ENCODE measurements at regions not wholly inside any gene's neighbourhood (a gene's known extent, or its start where the extent isn't known, plus 50 kb on each side); places are given as distances from the start of the nearest gene placed in this dataset.

DNA sequence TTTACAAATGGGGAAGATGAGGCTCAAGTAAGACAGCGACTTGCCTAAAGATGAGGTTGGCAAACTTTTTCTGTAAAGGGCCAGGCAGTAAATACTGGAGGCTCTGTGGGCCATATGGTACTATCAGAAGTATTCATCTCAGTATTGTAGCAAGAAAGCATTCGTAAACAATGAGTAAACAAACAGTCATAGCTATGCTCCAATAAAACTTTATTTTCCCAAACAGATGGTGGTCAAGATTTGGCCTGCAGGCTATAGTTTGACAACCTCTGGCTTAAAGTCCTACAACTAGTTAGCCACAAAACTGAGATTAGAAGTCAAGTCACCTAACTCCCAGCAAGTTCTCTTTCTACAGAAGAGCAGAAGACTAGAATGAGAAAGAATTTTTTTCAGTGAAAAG, 177.0 kb upstream of the NECTIN3 start:
- Histone ChIP-seq H3K27me3 (ENCODE audit: control insufficient read depth, insufficient read depth, low read length) (no peaks in the 10 kb centered on the region), H3K4me3 (ENCODE audit: low read depth, low read length) (no peak overlapping the region), H3K36me3 (ENCODE audit: control insufficient read depth, insufficient read depth, low read length) (no peaks in the 10 kb centered on the region)
- DNase-seq (ENCODE audit: low read depth) = no peak
- TF ChIP-seq, protein P1, sequence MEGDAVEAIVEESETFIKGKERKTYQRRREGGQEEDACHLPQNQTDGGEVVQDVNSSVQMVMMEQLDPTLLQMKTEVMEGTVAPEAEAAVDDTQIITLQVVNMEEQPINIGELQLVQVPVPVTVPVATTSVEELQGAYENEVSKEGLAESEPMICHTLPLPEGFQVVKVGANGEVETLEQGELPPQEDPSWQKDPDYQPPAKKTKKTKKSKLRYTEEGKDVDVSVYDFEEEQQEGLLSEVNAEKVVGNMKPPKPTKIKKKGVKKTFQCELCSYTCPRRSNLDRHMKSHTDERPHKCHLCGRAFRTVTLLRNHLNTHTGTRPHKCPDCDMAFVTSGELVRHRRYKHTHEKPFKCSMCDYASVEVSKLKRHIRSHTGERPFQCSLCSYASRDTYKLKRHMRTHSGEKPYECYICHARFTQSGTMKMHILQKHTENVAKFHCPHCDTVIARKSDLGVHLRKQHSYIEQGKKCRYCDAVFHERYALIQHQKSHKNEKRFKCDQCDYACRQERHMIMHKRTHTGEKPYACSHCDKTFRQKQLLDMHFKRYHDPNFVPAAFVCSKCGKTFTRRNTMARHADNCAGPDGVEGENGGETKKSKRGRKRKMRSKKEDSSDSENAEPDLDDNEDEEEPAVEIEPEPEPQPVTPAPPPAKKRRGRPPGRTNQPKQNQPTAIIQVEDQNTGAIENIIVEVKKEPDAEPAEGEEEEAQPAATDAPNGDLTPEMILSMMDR (IDR thresholded peaks at IDR 0.05; ENCODE audit: insufficient read depth, low read length, poor library complexity, severe bottlenecking) = no peak

DNA sequence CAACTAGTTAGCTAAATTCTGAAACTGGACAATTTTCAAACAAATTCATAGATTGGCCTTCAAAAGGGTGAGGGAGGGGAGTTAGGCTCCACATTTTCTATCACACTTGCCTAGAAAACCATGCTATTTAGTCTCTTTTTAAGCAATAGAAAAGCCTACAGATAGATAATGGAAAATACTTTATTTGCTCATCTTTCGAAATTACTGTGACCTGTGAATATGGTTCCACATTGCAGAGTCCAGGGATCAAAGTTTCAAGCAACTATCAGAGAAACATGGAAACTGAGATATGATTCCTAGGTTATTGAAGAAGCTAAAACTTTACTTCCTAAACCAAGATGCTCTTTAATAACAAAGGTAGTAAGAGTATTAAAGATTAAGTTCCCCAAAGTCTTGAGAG, 176.6 kb upstream of the NECTIN3 start:
- no peak for DNase-seq (ENCODE audit: low read depth)
- no peaks in the 10 kb centered on the region for H3K27me3 ChIP-seq (ENCODE audit: control insufficient read depth, insufficient read depth, low read length)
- H3K4me3 ChIP-seq (ENCODE audit: low read depth, low read length) = no peak overlapping the region
- TF ChIP-seq, protein P1 (IDR thresholded peaks at IDR 0.05; ENCODE audit: insufficient read depth, low read length, poor library complexity, severe bottlenecking) = no peak
- H3K36me3 ChIP-seq (ENCODE audit: control insufficient read depth, insufficient read depth, low read length) = no peaks in the 10 kb centered on the region

DNA sequence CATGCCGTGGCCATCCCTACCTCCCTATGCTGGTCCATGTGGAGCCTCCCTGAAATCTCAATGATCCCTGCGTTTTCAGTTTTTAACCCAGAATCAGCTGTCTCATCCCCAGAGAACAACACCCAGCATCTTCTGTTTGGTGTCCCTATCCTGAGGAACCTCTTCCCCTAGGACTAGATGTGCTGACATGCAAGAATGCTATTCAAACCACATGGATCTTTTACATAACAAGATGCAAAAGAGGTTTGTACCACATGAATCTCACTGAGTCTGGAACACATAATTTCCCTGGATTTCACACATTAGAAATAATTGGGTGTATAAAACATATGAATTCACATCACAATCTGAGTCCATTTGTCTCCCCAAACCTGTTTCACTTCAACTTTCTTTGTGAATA, 174.6 kb upstream of the NECTIN3 start:
- Histone ChIP-seq H3K36me3 (ENCODE audit: control insufficient read depth, insufficient read depth, low read length) (no peaks in the 10 kb centered on the region), H3K4me3 (ENCODE audit: low read depth, low read length) (no peak overlapping the region), H3K27me3 (ENCODE audit: control insufficient read depth, insufficient read depth, low read length) (no peaks in the 10 kb centered on the region)
- TF ChIP-seq, protein P1 (IDR thresholded peaks at IDR 0.05; ENCODE audit: insufficient read depth, low read length, poor library complexity, severe bottlenecking) = no peak
- DNase-seq (ENCODE audit: low read depth) = no peak

DNA sequence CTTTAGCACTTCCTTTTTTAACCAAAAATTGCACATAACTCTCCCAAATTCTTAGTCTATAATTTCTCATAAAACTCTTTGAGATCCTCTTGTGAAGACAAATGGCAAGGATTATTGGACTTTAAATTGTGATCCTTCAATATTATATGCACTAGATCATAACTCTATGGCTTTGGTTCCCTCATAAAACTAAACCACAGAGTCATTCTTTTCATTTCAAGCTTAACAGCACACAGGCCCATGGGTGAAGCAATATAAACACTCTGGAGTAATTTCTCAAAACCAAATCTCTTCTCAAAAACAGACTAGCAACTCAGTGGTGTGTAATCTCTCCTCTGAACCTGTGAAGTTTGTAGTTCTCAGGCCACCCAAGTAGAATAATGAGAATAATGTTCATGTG, 171.0 kb upstream of the NECTIN3 start:
- Histone ChIP-seq H3K36me3 (ENCODE audit: control insufficient read depth, insufficient read depth, low read length) (no peaks in the 10 kb centered on the region), H3K4me3 (ENCODE audit: low read depth, low read length) (no peak overlapping the region), H3K27me3 (ENCODE audit: control insufficient read depth, insufficient read depth, low read length) (no peaks in the 10 kb centered on the region)
- DNase-seq (ENCODE audit: low read depth) = no peak
- TF ChIP-seq, protein P1 (IDR thresholded peaks at IDR 0.05; ENCODE audit: insufficient read depth, low read length, poor library complexity, severe bottlenecking) = no peak

DNA sequence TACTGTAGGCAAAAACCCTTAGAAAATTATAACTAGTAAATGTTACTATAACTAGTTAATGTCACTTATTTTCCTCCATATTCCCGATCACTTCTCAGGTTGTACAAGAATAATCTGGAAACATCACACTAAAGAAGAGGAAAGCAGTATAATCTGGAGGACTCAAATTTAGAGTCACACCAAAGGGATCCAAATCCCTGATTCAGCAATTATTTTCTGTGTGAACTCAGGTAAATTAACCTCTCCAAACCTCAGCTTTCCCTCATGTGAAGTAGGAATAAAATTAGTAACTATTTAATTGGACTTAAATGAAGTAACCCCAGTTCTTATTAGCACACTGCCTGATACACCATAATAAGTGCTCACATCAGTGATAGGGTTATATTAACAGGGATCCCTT, 170.1 kb upstream of the NECTIN3 start:
- Histone ChIP-seq H3K4me3 (ENCODE audit: low read depth, low read length) (no peak overlapping the region), H3K27me3 (ENCODE audit: control insufficient read depth, insufficient read depth, low read length) (no peaks in the 10 kb centered on the region), H3K36me3 (ENCODE audit: control insufficient read depth, insufficient read depth, low read length) (no peaks in the 10 kb centered on the region)
- TF ChIP-seq, protein P1 (IDR thresholded peaks at IDR 0.05; ENCODE audit: insufficient read depth, low read length, poor library complexity, severe bottlenecking) = no peak
- no peak for DNase-seq (ENCODE audit: low read depth)

DNA sequence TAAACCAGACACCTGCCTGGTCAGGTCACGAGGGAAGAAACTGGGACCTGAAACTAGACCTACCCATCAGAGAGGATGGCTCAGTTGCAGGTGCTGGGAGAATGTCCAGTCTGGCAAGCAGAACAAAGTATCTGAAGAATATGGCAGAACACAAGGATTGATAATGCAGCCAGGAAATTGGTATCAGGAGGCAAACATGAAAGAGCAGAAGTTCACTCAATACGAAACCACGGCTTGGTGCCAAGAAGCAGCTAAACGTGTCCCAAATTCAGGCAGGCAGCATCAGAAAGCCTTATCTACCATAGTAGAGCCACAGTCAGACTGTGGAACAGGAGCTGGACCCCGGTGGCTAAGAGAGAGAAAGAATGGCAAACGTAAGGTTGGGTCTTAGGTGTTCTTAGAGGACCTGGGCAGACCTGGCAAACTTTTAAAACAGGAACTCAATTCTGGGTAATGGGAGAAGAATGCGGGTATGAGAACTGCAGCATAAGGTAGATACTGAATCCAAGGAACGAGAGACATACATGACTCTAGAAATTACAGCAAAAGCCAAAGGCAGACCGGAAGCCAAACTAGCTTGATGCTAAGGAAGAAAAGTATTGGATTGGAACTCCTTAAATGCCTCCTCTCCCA, 169.0 kb upstream of the NECTIN3 start:
- TF ChIP-seq, protein P1 (IDR thresholded peaks at IDR 0.05; ENCODE audit: insufficient read depth, low read length, poor library complexity, severe bottlenecking) = no peak
- Histone ChIP-seq H3K4me3 (ENCODE audit: low read depth, low read length) (no peak overlapping the region), H3K27me3 (ENCODE audit: control insufficient read depth, insufficient read depth, low read length) (no peaks in the 10 kb centered on the region), H3K36me3 (ENCODE audit: control insufficient read depth, insufficient read depth, low read length) (no peaks in the 10 kb centered on the region)
- no peak for DNase-seq (ENCODE audit: low read depth)

Measured in kidney epithelial cell (primary cell).